Dedifferentiated amniotic fluid mesenchymal stem cell (primary cell): ENCODE measurements at regions not wholly inside any gene's neighbourhood (a gene's known extent, or its start where the extent isn't known, plus 50 kb on each side); places are given as distances from the start of the nearest gene placed in this dataset.
A peak's percentile ranks its signal among the peaks of the same experiment; 100 is the strongest.

Experiments
- DNase-seq: peaks from one replicate; pipeline ENCODE4 v3.0.0-alpha.2; 2016; ENCODE audit errors: extremely low spot score

GRCh38 chr12:11568155-11568761, 81.2 kb upstream of the ETV6 start:
- DNase-seq: no peak

- no peak for DNase-seq
Measured at GRCh38 chr12:11568762-11569478, 80.6 kb upstream of the ETV6 start.

- DNase-seq: no peak
Measured at GRCh38 chr12:11569716-11570115, 79.8 kb upstream of the ETV6 start.

GRCh38 chr12:11573880-11574279, 75.6 kb upstream of the ETV6 start:
- no peak for DNase-seq

GRCh38 chr12:11576104-11576503, 73.4 kb upstream of the ETV6 start:
- DNase-seq: no peak

GRCh38 chr12:11577658-11578260, 71.7 kb upstream of the ETV6 start:
- no peak for DNase-seq

GRCh38 chr12:11578461-11578993, 70.9 kb upstream of the ETV6 start:
- DNase-seq: no peak

GRCh38 chr12:11580125-11580751, 69.2 kb upstream of the ETV6 start:
- peak; percentile 74 for DNase-seq

- DNase-seq: peak; percentile 68
Measured at GRCh38 chr12:11581179-11581755, 68.2 kb upstream of the ETV6 start.

GRCh38 chr12:11584221-11584855, 65.1 kb upstream of the ETV6 start:
- no peak for DNase-seq

- no peak for DNase-seq
Measured at GRCh38 chr12:11592484-11592883, 57.0 kb upstream of the ETV6 start.

GRCh38 chr12:11593013-11593412, 56.5 kb upstream of the ETV6 start:
- DNase-seq: no peak

GRCh38 chr12:11595080-11595479, 54.4 kb upstream of the ETV6 start:
- no peak for DNase-seq

GRCh38 chr12:11596141-11596540, 53.3 kb upstream of the ETV6 start:
- no peak for DNase-seq

GRCh38 chr12:11598900-11599299, 50.6 kb upstream of the ETV6 start:
- DNase-seq: no peak
